DOHH2 (cell line): ENCODE measurements at regions not wholly inside any gene's neighbourhood (a gene's known extent, or its start where the extent isn't known, plus 50 kb on each side); places are given as distances from the start of the nearest gene placed in this dataset.

ENCODE experiments used
- EZH2phosphoT487 ChIP-seq: fragments of 200-600 bp; sonication (generic); IDR thresholded peaks from 2 replicates; pipeline ENCODE4 v1.6.1; 2017; ENCODE audit warnings: borderline replicate concordance, mild to moderate bottlenecking, antibody characterized with exemption, low read length, moderate library complexity, mixed read lengths
- TF ChIP-seq, protein P1 (sequence below): fragments of 200-600 bp; sonication (generic); IDR thresholded peaks from one replicate; pipeline ENCODE4 v1.5.1; 2014; ENCODE audit warnings: antibody characterized with exemption, mild to moderate bottlenecking, low read depth, low read length; ENCODE audit not compliant: poor library complexity, severe bottlenecking

DNA sequence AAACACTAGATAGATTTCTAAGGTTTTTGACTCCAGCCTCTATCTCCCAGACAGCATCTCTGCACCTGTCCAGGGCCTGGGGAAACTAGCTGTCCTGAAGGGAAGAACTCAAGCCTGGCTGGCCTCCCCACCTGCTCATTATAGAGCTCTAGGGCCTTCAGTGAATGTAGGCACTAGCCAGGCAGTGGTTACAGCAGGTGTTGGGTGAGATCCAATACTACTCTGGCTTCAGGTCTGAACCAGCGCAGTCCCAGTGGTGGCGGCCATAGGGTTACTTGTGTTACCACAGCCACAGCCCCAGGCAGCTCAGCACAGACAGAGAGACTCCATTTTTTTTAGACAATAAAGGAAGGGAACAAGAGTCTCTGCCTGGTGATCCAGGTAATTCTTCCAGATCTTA lies 449.2 kb downstream of the IRX1 start:
- TF ChIP-seq, protein P1, sequence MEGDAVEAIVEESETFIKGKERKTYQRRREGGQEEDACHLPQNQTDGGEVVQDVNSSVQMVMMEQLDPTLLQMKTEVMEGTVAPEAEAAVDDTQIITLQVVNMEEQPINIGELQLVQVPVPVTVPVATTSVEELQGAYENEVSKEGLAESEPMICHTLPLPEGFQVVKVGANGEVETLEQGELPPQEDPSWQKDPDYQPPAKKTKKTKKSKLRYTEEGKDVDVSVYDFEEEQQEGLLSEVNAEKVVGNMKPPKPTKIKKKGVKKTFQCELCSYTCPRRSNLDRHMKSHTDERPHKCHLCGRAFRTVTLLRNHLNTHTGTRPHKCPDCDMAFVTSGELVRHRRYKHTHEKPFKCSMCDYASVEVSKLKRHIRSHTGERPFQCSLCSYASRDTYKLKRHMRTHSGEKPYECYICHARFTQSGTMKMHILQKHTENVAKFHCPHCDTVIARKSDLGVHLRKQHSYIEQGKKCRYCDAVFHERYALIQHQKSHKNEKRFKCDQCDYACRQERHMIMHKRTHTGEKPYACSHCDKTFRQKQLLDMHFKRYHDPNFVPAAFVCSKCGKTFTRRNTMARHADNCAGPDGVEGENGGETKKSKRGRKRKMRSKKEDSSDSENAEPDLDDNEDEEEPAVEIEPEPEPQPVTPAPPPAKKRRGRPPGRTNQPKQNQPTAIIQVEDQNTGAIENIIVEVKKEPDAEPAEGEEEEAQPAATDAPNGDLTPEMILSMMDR, result no peak
- no peak for TF ChIP-seq EZH2phosphoT487
